IPS-18c (cell line): ENCODE measurements at regions not wholly inside any gene's neighbourhood (a gene's known extent, or its start where the extent isn't known, plus 50 kb on each side); places are given as distances from the start of the nearest gene placed in this dataset.
"Not testable (repeated sequence)": the region's sequence is repeated elsewhere in the genome, so short reads cannot be mapped to it uniquely, and the experiment has no call there.

Experiments used
- H3K4me3 ChIP-seq: 2 replicates; pipeline ENCODE4 v1.7.0; 2013; ENCODE audit warnings: low read depth, mild to moderate bottlenecking, low read length, moderate library complexity; ENCODE audit not compliant: insufficient read depth
- H3K9me3 ChIP-seq: one replicate; pipeline ENCODE4 v1.6.1; 2013; ENCODE audit warnings: mild to moderate bottlenecking, low read length, moderate library complexity; ENCODE audit not compliant: control insufficient read depth, insufficient read depth

DNA sequence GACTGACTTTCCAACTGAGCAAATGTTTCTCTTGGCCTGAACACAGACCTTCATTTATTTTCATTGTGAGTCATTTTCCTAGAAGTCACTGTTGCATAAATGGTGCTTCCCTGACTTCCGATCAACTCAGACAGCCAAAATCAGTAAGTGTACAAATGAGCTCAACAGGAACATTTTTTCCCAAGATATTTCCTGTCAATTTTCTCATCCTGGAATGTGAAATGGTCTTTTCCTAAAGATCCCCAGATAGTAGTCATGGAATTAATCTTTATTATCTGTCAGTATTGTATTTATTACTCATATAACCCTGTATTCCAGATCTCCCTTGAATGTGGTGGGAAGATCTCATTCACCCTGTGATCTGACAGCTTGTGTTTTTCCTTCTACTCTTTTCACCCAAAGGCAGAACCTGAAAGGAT is 360.3 kb upstream of the KIF2B start:
- H3K9me3 ChIP-seq = peaks cover 8% of the 10 kb centered on the region
- no peak overlapping the region for H3K4me3 ChIP-seq

- not testable (repeated sequence) for H3K4me3 ChIP-seq, H3K9me3 ChIP-seq
Measured at GRCh38 chr17:53455943-53456342, 366.8 kb upstream of the KIF2B start.

DNA sequence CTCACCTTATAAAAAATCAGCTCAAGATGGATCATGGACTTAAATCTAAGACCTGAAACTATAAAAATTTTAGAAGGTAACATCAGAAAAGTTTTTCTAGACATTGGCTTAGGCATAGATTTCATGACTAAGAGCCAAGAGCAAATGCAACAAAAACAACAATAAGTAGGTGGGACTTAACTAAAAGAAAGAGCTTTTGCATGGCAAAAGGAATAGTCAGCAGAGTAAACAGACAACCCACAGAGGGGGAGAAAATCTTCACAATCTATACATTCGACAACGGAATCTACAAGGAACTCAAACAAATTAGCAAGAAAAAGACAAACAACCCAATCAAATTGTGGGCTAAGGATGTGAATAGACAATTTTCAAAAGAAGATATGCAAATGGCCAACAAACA is 368.4 kb upstream of the KIF2B start:
- peaks cover 8% of the 10 kb centered on the region for H3K9me3 ChIP-seq
- H3K4me3 ChIP-seq = no peak overlapping the region

DNA sequence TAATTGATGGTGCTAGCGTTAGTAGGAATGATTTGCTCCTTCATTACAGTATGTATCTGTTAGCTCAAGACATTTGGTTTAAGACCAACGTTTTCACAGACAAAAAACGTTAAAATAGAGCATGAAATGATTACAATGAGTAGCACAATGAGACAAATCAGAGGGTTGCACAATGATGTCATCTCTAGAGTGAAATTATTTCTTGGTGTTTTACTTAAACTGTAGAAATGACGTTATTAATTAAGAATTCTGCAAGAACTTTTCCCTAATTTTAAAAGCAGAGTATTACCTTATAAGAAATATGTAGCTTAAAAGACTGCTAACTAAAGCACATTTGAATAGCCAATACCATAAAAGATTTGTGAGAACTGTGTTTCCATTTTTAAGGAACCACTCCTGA is 373.4 kb upstream of the KIF2B start:
- Histone ChIP-seq H3K4me3 (no peak overlapping the region), H3K9me3 (no peaks in the 10 kb centered on the region)

DNA sequence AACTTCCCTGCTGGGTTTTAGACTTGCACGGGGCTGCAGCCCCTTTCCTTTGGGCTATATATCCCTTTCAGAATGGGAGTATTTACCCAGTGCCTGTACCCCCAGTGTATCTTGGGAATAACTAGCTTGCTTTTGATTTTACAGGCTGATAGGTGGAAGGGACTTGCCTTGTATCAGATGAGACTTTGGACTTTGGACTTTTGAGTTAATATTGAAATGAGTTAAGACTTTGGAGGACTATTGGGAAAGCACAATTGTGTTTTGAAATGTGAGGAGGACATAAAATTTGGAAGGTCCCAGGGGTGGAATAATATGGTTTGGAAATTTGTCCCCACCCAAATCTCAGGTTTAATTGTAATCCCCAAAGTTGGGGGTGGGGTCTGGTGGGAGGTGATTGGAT is 393.8 kb upstream of the KIF2B start:
- Histone ChIP-seq H3K4me3 (no peak overlapping the region; the same call in 1 of the 2 replicates), H3K9me3 (peaks cover 11% of the 10 kb centered on the region)

- H3K9me3 ChIP-seq = peaks cover 11% of the 10 kb centered on the region
- no peak overlapping the region for H3K4me3 ChIP-seq
Measured at GRCh38 chr17:53426505-53426904, 396.2 kb upstream of the KIF2B start.

- Histone ChIP-seq H3K4me3 (no peak overlapping the region), H3K9me3 (peaks cover 4% of the 10 kb centered on the region)
Measured at GRCh38 chr17:53420035-53420641, 402.6 kb upstream of the KIF2B start.

- Histone ChIP-seq H3K4me3 (no peak overlapping the region), H3K9me3 (no peaks in the 10 kb centered on the region)
Measured at GRCh38 chr17:53409588-53409987, 413.1 kb upstream of the KIF2B start.

DNA sequence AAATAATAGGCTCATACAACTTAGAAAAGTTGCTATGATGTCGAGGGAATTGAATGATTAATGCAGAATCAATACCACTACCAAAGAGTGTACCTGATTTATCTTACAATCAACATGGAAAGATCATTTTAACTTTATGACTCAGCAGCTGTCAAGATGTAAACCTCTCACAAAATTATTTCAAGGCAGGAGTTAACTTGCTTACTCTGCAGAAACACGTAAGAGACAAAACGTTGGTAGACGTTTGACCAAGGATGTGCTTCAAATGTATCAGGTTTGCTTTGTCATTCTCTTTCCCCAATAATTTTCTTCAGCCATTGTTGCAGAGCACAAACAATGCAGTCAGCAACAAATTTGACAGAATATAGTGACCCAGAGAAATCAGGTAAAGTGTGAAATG is 415.8 kb upstream of the KIF2B start:
- Histone ChIP-seq H3K4me3 (no peak overlapping the region), H3K9me3 (no peaks in the 10 kb centered on the region)

- H3K4me3 ChIP-seq = no peak overlapping the region
- H3K9me3 ChIP-seq = no peaks in the 10 kb centered on the region
Measured at GRCh38 chr17:53391197-53391596, 431.5 kb upstream of the KIF2B start.

DNA sequence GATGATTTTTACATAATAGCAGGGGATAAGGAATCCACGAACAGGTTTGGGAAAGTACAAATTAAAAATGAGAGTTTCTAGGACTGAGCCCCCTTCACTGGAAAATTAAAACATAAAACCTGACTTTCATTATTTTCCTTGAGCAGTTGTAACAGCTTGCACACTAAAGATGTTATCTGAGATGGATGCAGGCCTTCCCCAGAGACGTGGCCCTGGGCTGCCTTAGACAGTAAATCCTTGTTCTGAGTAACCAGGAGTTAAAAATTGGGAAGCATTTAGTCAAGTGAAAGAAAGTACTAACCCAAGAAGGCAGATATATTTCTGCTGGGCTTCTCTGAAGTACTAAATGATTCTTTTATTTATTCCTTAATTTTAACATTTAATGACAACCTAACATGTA is 432.2 kb upstream of the KIF2B start:
- Histone ChIP-seq H3K4me3 (no peak overlapping the region), H3K9me3 (no peaks in the 10 kb centered on the region)

GRCh38 chr17:53387745-53388144 is 435.0 kb upstream of the KIF2B start:
- Histone ChIP-seq H3K9me3 (no peaks in the 10 kb centered on the region), H3K4me3 (no peak overlapping the region)

DNA sequence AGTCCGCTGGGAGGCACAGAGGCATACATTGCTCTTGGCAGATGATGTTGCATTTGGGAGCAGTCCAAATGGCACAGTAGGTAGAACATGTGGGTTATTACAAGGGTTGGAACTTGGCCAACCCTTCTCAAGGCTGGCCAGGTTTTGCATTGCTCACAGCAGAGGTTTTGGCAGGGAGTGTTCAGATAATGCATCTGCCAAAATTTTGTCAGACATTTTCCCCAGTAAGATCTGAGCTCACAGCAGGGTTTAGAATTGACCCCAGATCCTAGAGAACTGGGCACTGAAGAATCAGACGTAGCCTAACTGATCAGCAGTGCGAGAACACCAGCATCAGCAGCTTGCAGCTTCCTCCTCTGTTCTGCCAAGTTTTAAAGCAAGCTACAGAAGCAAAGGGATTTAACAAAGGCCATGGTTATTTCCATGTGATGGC is 468.8 kb upstream of the KIF2B start:
- Histone ChIP-seq H3K4me3 (no peak overlapping the region), H3K9me3 (no peaks in the 10 kb centered on the region)

- Histone ChIP-seq H3K9me3 (peaks cover 2% of the 10 kb centered on the region), H3K4me3 (no peak overlapping the region)
Measured at GRCh38 chr17:53344778-53345177, 477.9 kb upstream of the KIF2B start.

DNA sequence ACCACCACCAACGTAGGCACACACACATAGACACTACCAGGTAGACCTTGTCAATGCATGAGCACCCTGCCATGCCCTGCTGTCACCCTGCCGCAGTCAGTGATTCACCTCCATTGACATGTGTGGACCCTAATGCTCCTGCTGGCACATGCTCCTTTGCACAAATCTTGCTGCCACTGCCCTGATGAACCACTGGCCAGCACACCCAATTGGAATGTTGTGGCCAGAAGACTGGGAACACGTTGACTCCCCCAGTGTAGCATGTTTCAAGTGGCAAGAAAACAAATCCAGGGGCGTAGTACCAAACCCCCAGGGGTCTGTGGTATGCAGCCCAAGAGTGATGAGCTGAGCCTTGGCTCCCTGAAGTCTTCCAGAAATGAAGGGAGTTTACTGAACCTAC is 486.4 kb upstream of the KIF2B start:
- peaks cover 2% of the 10 kb centered on the region for H3K9me3 ChIP-seq
- H3K4me3 ChIP-seq = no peak overlapping the region

GRCh38 chr17:53335443-53335842 is 487.3 kb upstream of the KIF2B start:
- H3K9me3 ChIP-seq = peaks cover 2% of the 10 kb centered on the region
- no peak overlapping the region for H3K4me3 ChIP-seq

DNA sequence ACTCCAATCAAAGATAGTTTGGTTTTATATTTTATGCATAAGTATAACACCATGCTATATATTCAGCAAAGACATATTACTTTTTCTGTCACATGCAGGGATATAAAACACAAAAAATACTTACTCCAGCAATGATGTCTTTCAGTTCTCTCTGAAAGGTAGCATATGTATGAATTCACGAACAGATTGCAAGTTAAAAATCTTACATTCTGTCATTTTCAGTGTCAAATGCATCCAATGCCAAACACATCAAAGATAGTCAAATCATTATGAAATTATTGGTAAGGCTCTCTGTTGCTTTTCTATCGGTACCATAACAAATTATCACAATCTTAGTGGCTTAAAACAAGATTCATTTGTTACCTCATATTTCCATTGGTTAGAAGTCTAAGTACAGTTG is 492.0 kb upstream of the KIF2B start:
- Histone ChIP-seq H3K9me3 (no peaks in the 10 kb centered on the region), H3K4me3 (no peak overlapping the region)

DNA sequence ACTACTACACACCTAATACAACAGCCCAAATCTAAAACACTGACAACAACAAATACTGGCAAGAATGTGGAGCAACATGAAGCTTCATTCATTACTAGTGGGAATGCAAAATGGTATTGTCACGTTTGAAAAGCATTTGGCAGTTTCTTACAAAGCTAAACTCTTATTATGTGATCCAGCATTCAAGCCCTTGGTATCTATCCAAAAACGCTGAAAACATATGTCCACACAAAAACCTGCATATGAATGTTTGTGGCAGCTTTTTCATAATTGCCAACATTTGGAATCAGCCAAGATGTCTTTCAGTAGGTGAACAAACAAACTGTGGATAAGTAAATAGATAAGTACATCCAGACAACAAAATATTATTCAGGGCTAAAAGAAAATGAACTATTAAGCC is 501.1 kb upstream of the KIF2B start:
- Histone ChIP-seq H3K4me3 (no peak overlapping the region), H3K9me3 (no peaks in the 10 kb centered on the region)

GRCh38 chr17:53319947-53320346 is 502.8 kb upstream of the KIF2B start:
- no peaks in the 10 kb centered on the region for H3K9me3 ChIP-seq
- H3K4me3 ChIP-seq = no peak overlapping the region
